ENCODE measurements at regions not wholly inside any gene's neighbourhood (a gene's known extent, or its start where the extent isn't known, plus 50 kb on each side); places are given as distances from the start of the nearest gene placed in this dataset.

DNA sequence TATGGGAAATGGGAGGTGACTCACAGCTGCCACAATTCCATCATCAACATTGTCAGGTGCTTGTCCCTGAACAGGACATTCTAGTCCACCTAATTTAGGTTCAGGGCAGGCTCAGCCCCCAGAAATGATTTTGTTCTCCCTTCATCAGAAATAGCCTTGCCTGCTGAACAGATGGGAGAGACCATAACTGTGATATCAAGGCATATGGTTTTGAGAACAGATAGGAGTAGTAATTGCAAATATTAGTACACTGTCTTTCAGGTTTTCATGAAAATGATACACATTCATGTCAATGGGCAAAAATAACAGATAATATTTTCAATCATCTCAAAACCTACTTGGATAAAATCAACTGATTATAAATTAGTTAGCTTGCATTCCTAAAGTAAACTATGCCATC lies 316.5 kb downstream of the MBD2 start:
- TF ChIP-seq, protein P1, sequence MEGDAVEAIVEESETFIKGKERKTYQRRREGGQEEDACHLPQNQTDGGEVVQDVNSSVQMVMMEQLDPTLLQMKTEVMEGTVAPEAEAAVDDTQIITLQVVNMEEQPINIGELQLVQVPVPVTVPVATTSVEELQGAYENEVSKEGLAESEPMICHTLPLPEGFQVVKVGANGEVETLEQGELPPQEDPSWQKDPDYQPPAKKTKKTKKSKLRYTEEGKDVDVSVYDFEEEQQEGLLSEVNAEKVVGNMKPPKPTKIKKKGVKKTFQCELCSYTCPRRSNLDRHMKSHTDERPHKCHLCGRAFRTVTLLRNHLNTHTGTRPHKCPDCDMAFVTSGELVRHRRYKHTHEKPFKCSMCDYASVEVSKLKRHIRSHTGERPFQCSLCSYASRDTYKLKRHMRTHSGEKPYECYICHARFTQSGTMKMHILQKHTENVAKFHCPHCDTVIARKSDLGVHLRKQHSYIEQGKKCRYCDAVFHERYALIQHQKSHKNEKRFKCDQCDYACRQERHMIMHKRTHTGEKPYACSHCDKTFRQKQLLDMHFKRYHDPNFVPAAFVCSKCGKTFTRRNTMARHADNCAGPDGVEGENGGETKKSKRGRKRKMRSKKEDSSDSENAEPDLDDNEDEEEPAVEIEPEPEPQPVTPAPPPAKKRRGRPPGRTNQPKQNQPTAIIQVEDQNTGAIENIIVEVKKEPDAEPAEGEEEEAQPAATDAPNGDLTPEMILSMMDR (IDR thresholded peaks at IDR 0.05) = no peak
- no peak for TF ChIP-seq POLR2A (IDR thresholded peaks at IDR 0.05)
